ENCODE measurements at regions not wholly inside any gene's neighbourhood (a gene's known extent, or its start where the extent isn't known, plus 50 kb on each side); places are given as distances from the start of the nearest gene placed in this dataset.

- H2AFZ ChIP-seq (ENCODE audit: low read length): no peak overlapping the region
- H3K4me3 ChIP-seq (ENCODE audit: low read length): no peak overlapping the region
- H3K4me2 ChIP-seq (ENCODE audit: low read depth, low read length): no peak overlapping the region
Observed at GRCh38 chr2:192559587-192559986, 364.9 kb upstream of the TMEFF2 start.

DNA sequence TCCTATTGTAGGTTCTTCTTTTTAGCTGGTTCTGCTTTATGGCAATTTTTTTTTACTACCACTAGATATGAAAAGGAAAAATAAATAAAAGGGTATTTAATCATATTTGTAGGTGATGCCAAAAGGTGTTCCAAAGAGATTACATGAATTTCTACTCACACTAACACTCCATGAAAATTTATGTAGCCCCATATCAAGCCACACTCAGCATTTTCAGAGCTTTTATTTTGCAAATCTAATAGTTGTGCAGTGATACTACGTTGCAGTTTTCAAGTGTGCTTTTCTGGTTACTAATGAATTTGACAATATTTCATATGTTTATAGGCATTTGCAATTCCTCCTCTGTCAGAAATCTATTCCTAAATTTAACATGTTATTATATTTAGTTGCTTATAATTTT lies 363.9 kb upstream of the TMEFF2 start:
- Histone ChIP-seq H3K27me3 (replicated peaks; ENCODE audit: insufficient read depth, low read length) (no peaks in the 10 kb centered on the region), H3K9me2 (replicated peaks; ENCODE audit: insufficient read depth, low read length) (no peaks in the 10 kb centered on the region), H3K4me3 (ENCODE audit: low read length) (no peak overlapping the region), H3K4me2 (ENCODE audit: low read depth, low read length) (no peak overlapping the region), H2AFZ (ENCODE audit: low read length) (no peak overlapping the region), H3K4me1 (ENCODE audit: low read length) (no peaks in the 10 kb centered on the region), H3K79me2 (ENCODE audit: low read length) (no peaks in the 10 kb centered on the region), H3F3A (ENCODE audit: insufficient read depth, low read length) (no peaks in the 10 kb centered on the region), H3K36me3 (replicated peaks; ENCODE audit: insufficient read depth, low read length) (no peaks in the 10 kb centered on the region), H3K27ac (ENCODE audit: low read length) (no peak overlapping the region), H4K20me1 (ENCODE audit: insufficient read depth, low read length) (no peaks in the 10 kb centered on the region), H3K9ac (ENCODE audit: low read length) (no peak overlapping the region), H3K9me3 (replicated peaks; ENCODE audit: insufficient read depth, low read length) (no peaks in the 10 kb centered on the region)
- TF ChIP-seq EZH2 (optimal IDR thresholded peaks at IDR 0.05; ENCODE audit: low read depth, low read length): no peak
- no peak for TF ChIP-seq EZH2phosphoT487 (IDR thresholded peaks at IDR 0.05; ENCODE audit: low read length)
- TF ChIP-seq, protein P1, sequence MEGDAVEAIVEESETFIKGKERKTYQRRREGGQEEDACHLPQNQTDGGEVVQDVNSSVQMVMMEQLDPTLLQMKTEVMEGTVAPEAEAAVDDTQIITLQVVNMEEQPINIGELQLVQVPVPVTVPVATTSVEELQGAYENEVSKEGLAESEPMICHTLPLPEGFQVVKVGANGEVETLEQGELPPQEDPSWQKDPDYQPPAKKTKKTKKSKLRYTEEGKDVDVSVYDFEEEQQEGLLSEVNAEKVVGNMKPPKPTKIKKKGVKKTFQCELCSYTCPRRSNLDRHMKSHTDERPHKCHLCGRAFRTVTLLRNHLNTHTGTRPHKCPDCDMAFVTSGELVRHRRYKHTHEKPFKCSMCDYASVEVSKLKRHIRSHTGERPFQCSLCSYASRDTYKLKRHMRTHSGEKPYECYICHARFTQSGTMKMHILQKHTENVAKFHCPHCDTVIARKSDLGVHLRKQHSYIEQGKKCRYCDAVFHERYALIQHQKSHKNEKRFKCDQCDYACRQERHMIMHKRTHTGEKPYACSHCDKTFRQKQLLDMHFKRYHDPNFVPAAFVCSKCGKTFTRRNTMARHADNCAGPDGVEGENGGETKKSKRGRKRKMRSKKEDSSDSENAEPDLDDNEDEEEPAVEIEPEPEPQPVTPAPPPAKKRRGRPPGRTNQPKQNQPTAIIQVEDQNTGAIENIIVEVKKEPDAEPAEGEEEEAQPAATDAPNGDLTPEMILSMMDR (IDR thresholded peaks at IDR 0.05; ENCODE audit: low read length): no peak
- DNase-seq: no peak

More at GRCh38 chr2:192559587-192559986, 364.9 kb upstream of the TMEFF2 start:
- no peak for DNase-seq
- H4K20me1 ChIP-seq (ENCODE audit: insufficient read depth, low read length): no peaks in the 10 kb centered on the region
- no peaks in the 10 kb centered on the region for H3K79me2 ChIP-seq (ENCODE audit: low read length)
- no peaks in the 10 kb centered on the region for H3K9me2 ChIP-seq (replicated peaks; ENCODE audit: insufficient read depth, low read length)
- no peaks in the 10 kb centered on the region for H3K27me3 ChIP-seq (replicated peaks; ENCODE audit: insufficient read depth, low read length)
- H3K4me1 ChIP-seq (ENCODE audit: low read length): no peaks in the 10 kb centered on the region
- TF ChIP-seq EZH2 (optimal IDR thresholded peaks at IDR 0.05; ENCODE audit: low read depth, low read length): no peak
- TF ChIP-seq, protein P1 (IDR thresholded peaks at IDR 0.05; ENCODE audit: low read length): no peak
- no peak for TF ChIP-seq EZH2phosphoT487 (IDR thresholded peaks at IDR 0.05; ENCODE audit: low read length)
- no peaks in the 10 kb centered on the region for H3F3A ChIP-seq (ENCODE audit: insufficient read depth, low read length)
- no peak overlapping the region for H3K27ac ChIP-seq (ENCODE audit: low read length)
- no peaks in the 10 kb centered on the region for H3K36me3 ChIP-seq (replicated peaks; ENCODE audit: insufficient read depth, low read length)
- no peak overlapping the region for H3K9ac ChIP-seq (ENCODE audit: low read length)
- H3K9me3 ChIP-seq (replicated peaks; ENCODE audit: insufficient read depth, low read length): no peaks in the 10 kb centered on the region

- Histone ChIP-seq H3K4me1 (ENCODE audit: low read length) (no peaks in the 10 kb centered on the region), H3K9me3 (replicated peaks; ENCODE audit: insufficient read depth, low read length) (no peaks in the 10 kb centered on the region), H3K27ac (ENCODE audit: low read length) (no peak overlapping the region), H3K9me2 (replicated peaks; ENCODE audit: insufficient read depth, low read length) (no peaks in the 10 kb centered on the region), H3K79me2 (ENCODE audit: low read length) (no peaks in the 10 kb centered on the region), H3K36me3 (replicated peaks; ENCODE audit: insufficient read depth, low read length) (no peaks in the 10 kb centered on the region), H3K9ac (ENCODE audit: low read length) (no peak overlapping the region), H3K4me3 (ENCODE audit: low read length) (no peak overlapping the region), H4K20me1 (ENCODE audit: insufficient read depth, low read length) (no peaks in the 10 kb centered on the region), H3K4me2 (ENCODE audit: low read depth, low read length) (no peak overlapping the region), H2AFZ (ENCODE audit: low read length) (no peak overlapping the region), H3K27me3 (replicated peaks; ENCODE audit: insufficient read depth, low read length) (no peaks in the 10 kb centered on the region), H3F3A (ENCODE audit: insufficient read depth, low read length) (no peaks in the 10 kb centered on the region)
- TF ChIP-seq EZH2 (optimal IDR thresholded peaks at IDR 0.05; ENCODE audit: low read depth, low read length) (no peak), EZH2phosphoT487 (IDR thresholded peaks at IDR 0.05; ENCODE audit: low read length) (no peak)
- TF ChIP-seq, protein P1 (IDR thresholded peaks at IDR 0.05; ENCODE audit: low read length): no peak
- no peak for DNase-seq
Observed at GRCh38 chr2:192555740-192556139, 361.0 kb upstream of the TMEFF2 start.
